Activated T-helper 1 cell treated with anti-CD3 and anti-CD28 coated beads, Interleukin-12 subunit alpha, Interleukin-12 subunit beta, Interleukin-2, Interleukin-4 antibody, amounts not matched to agents 30 ng/mL and 10 ng/mL and 1 ng/mL, durations not matched to agents 14 hours and 24 hours and 36 hours (primary cell): ENCODE measurements at regions not wholly inside any gene's neighbourhood (a gene's known extent, or its start where the extent isn't known, plus 50 kb on each side); places are given as distances from the start of the nearest gene placed in this dataset.
"Not testable (repeated sequence)": the region's sequence is repeated elsewhere in the genome, so short reads cannot be mapped to it uniquely, and the experiment has no call there.

Experiments used
- DNase-seq: peaks from one replicate; pipeline ENCODE4 v3.0.0; 2021; ENCODE audit warnings: low spot score
- H3K27ac Mint-ChIP-seq: one replicate; pipeline ENCODE4 v1.8.0; 2021; ENCODE audit warnings: mild to moderate bottlenecking, mixed read lengths
- H3K27me3 Mint-ChIP-seq: one replicate; pipeline ENCODE4 v1.8.0; 2022; ENCODE audit warnings: mild to moderate bottlenecking, moderate library complexity, mixed read lengths; ENCODE audit not compliant: insufficient read depth
- H3K36me3 Mint-ChIP-seq: one replicate; pipeline ENCODE4 v1.8.0; 2021; ENCODE audit warnings: low read depth, mixed read lengths
- H3K4me1 Mint-ChIP-seq: one replicate; pipeline ENCODE4 v1.8.0; 2021; ENCODE audit warnings: low read depth, mixed read lengths
- H3K4me3 Mint-ChIP-seq: one replicate; pipeline ENCODE4 v1.8.0; 2021; ENCODE audit warnings: mild to moderate bottlenecking, moderate library complexity, mixed read lengths
- H3K9me3 Mint-ChIP-seq: one replicate; pipeline ENCODE4 v1.8.0; 2021; ENCODE audit warnings: mixed read lengths
- intact Hi-C: fragments of 100-400 bp; cut with micrococcal nuclease; formaldehyde crosslinking; loops from one replicate; pipeline ENCODE4 v1.15.1; 2024

DNA sequence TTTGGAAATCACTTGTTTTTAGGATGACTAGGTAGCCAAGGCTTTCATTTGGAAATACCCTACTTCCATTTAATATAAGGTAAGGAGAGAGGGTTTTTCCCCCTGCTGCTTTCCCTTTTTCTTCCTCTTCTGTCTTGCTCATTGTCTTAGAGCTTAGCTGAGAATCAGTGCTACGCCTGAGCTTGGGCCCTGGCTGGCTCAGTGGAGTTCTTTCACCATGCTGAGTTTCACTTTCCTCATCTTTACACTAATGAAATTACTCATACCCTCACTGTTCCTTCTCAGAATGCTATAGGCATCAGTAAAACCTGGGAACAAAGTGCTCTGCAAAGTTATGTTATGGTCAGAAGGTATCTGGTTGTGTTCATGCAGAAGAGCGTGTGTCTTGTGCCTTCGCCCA is 112.3 kb upstream of the IKBKE start:
- H3K4me1 Mint-ChIP-seq: peaks cover 14% of the 10 kb centered on the region
- H3K4me3 Mint-ChIP-seq: peak overlapping the region; percentile 32
- peak; percentile 28 for DNase-seq
- H3K27me3 Mint-ChIP-seq, intact Hi-C loops, H3K9me3 Mint-ChIP-seq, H3K36me3 Mint-ChIP-seq: not testable (repeated sequence)
- H3K27ac Mint-ChIP-seq: peak overlapping the region; percentile 92

DNA sequence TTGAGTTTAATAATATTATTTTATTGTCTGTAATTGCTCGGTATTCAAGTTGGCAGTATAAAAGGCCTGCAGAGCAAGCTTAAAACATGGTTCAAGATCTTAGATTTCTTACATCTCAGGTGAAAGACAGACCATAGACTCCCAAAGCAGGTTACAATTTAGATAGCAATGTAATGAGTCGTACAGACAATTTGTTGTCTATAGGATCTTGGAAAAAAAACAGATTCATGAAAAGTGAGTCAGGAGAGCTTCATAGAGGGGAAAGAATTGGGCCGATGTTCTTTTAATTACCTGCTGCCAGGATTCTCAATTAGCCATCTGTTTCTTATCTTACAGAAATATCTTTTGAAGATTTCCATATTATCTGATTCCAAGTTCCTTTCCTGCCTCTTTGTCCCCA is 111.5 kb upstream of the IKBKE start:
- H3K27me3 Mint-ChIP-seq, DNase-seq, intact Hi-C loops, H3K27ac Mint-ChIP-seq, H3K4me3 Mint-ChIP-seq, H3K36me3 Mint-ChIP-seq, H3K9me3 Mint-ChIP-seq: not testable (repeated sequence)
- peaks cover 14% of the 10 kb centered on the region for H3K4me1 Mint-ChIP-seq

DNA sequence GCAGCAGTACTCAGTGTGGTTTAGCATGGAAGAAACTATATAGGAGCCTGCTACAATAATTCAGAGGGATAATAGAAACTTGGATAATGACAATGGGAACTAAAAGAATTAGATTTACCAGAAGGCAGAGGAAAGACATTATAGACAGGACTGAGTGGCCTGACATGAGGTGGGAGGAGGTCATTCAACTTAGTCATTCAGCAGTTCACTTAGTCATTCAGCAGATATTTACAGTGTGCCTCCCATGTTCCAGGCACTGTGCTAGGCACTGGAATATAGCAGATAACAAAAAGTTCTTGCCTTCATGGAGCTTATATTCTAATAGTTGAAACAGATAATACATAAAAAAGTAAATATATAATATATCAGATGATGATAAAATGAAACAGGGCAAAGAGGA is 110.9 kb upstream of the IKBKE start:
- H3K27ac Mint-ChIP-seq, H3K4me3 Mint-ChIP-seq, H3K9me3 Mint-ChIP-seq, H3K27me3 Mint-ChIP-seq, H3K36me3 Mint-ChIP-seq, intact Hi-C loops, DNase-seq: not testable (repeated sequence)
- H3K4me1 Mint-ChIP-seq: peaks cover 14% of the 10 kb centered on the region

DNA sequence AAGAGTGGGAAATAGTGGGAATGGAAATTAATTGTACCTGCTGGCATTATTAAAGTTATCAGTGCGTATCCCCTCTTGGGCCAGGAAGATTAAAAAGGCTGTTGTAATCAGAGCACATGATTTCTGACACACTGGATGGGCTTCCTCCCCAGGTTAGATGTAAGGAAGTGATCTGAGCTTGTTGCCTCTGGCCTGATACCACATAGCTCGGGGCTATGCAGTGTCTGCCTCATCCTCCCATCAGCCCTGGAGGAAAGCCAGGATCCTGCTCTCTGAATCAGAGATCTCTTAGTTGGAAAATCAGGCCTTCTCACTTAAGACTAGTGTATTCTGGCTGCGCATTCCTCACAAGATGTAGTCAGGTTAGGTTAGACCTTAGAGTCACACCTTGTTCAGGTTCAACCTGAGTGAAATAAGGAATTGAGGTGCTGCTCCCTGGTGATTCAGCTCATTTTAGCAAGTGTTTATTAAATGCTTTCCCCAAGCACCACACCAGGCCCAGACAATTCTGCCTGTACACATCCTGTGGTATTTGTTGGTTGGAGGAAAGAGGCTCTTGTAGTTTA is 108.2 kb upstream of the IKBKE start:
- H3K4me3 Mint-ChIP-seq, H3K27me3 Mint-ChIP-seq, H3K36me3 Mint-ChIP-seq, H3K9me3 Mint-ChIP-seq, DNase-seq, H3K27ac Mint-ChIP-seq, intact Hi-C loops: not testable (repeated sequence)
- peaks cover 10% of the 10 kb centered on the region for H3K4me1 Mint-ChIP-seq

DNA sequence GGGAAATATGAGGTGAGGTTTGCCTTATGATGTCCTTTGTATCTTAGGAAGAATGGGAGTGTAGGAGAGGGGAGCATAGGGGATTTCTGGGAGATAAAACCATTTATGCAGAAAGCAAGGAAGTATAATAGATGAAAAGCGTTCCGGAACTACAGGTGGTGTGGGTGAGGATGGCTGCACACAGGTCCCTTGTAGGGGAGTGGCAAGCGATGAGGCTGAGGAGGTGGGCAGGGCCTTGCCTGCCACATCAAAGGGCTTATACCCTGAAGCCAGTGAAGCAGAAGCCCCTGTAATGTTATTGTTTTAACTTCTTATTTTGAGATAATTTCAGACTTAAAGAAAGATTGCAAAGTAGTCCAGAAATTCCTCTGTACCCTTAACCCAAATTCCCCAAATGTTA is 107.3 kb upstream of the IKBKE start:
- H3K9me3 Mint-ChIP-seq, intact Hi-C loops, DNase-seq, H3K4me3 Mint-ChIP-seq, H3K27ac Mint-ChIP-seq, H3K36me3 Mint-ChIP-seq, H3K4me1 Mint-ChIP-seq, H3K27me3 Mint-ChIP-seq: not testable (repeated sequence)

DNA sequence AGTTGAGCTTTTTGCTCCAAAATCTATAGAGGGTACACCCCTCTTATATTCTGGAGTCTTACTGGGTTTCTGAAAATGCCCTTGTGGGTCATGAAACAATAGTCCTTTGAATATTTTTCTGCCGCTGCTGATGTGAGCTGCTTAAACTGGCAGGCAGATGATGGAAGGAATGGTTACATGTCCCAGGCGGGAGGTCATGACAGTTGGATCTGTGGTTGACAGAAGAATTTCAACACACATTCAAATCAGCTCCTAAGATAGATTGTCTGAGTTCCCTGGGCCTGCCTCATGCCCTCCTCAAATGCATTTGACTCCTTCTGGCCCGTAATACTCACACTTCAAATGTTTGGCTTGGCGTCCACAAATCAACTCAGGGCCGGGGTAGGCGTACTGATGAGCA is 105.0 kb upstream of the IKBKE start:
- H3K9me3 Mint-ChIP-seq, intact Hi-C loops, DNase-seq, H3K27me3 Mint-ChIP-seq, H3K27ac Mint-ChIP-seq, H3K36me3 Mint-ChIP-seq, H3K4me3 Mint-ChIP-seq, H3K4me1 Mint-ChIP-seq: not testable (repeated sequence)

DNA sequence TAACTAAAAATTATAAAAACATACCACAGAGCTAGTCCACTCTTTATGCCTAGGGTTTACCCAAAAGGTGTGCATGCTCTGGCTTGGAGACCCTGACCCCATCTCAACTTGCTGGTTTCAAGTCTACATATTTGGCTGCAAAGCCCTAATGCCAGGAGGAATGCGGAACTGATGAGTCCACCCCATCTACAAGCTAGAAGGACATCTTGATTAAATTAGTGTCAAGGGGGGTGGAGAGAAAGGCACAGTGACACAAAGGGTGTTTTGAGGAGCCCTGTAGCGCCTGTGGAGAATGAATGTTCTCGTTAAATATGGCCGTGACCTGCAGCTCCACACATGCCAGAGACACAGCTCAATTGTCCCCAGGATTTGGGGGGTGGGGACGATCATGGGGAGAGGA is 104.1 kb upstream of the IKBKE start:
- H3K9me3 Mint-ChIP-seq, H3K27ac Mint-ChIP-seq, H3K4me3 Mint-ChIP-seq, DNase-seq, H3K27me3 Mint-ChIP-seq, intact Hi-C loops, H3K4me1 Mint-ChIP-seq, H3K36me3 Mint-ChIP-seq: not testable (repeated sequence)

- H3K36me3 Mint-ChIP-seq, H3K27ac Mint-ChIP-seq, intact Hi-C loops, H3K4me3 Mint-ChIP-seq, DNase-seq, H3K4me1 Mint-ChIP-seq, H3K27me3 Mint-ChIP-seq, H3K9me3 Mint-ChIP-seq: not testable (repeated sequence)
Observed at GRCh38 chr1:206366772-206367171, 103.5 kb upstream of the IKBKE start.

DNA sequence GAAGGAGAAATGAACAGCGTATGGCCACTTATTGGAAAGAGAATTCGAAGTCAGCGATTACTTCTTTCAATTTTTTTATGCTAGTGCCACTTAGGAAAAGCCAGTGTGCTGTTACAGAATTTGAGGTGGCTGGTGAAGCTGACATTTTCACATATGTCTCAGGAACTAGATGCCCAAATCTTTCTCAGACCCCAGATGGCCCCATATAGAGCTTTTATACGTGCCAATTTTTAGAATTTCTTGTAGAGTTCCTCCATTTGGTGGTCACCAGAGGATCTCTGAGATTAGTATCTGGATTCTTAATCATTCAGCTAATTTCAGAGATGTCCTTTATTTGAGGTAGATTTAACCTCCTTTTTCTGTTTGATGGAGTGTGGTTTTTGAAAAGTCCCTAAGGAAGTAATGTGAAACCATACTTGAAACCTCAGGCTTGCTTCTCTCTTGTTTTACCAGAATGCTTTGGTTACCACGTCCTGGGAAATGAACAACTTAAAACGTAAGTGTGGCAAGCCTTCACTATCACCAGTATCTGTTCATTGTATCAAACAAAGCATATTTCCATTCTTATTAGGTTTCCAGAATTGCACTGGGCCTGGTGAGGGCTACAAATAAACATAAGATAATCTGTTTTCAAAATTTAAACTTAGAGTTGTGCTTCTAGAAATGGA is 102.2 kb upstream of the IKBKE start:
- H3K27me3 Mint-ChIP-seq, H3K4me3 Mint-ChIP-seq, intact Hi-C loops, H3K36me3 Mint-ChIP-seq, H3K27ac Mint-ChIP-seq, H3K9me3 Mint-ChIP-seq, H3K4me1 Mint-ChIP-seq, DNase-seq: not testable (repeated sequence)

GRCh38 chr1:206374725-206375124 is 95.6 kb upstream of the IKBKE start:
- DNase-seq, H3K36me3 Mint-ChIP-seq, H3K4me1 Mint-ChIP-seq, H3K9me3 Mint-ChIP-seq, H3K27ac Mint-ChIP-seq, intact Hi-C loops, H3K4me3 Mint-ChIP-seq, H3K27me3 Mint-ChIP-seq: not testable (repeated sequence)

DNA sequence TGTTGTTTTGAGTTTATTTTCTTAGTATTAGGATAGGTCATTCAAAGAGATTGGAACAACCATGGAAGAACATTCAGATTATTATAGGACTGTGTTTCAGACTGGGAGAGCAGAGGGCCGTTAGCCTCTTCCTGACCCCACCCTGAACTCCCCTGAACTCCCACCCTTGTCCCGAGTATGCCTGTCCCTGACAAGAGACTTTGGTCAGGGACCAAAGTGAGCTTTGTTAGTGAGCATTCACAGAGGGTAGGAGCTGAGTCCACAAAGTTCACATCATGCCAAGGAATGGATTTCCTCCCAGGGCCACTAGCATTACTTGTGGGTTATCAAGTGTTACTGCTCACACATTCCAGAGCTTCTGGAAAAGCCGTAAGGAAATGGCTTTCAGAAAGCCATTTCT is 94.7 kb upstream of the IKBKE start:
- intact Hi-C loops, H3K9me3 Mint-ChIP-seq, H3K27ac Mint-ChIP-seq, H3K27me3 Mint-ChIP-seq, DNase-seq, H3K36me3 Mint-ChIP-seq, H3K4me1 Mint-ChIP-seq: not testable (repeated sequence)
- peak overlapping the region; percentile 5 for H3K4me3 Mint-ChIP-seq

- H3K36me3 Mint-ChIP-seq, H3K27ac Mint-ChIP-seq, DNase-seq, intact Hi-C loops, H3K27me3 Mint-ChIP-seq, H3K9me3 Mint-ChIP-seq, H3K4me3 Mint-ChIP-seq: not testable (repeated sequence)
- peaks cover 14% of the 10 kb centered on the region for H3K4me1 Mint-ChIP-seq
Observed at GRCh38 chr1:206378506-206378905, 91.8 kb upstream of the IKBKE start.

- H3K36me3 Mint-ChIP-seq, H3K27me3 Mint-ChIP-seq, H3K4me3 Mint-ChIP-seq, DNase-seq, H3K27ac Mint-ChIP-seq, intact Hi-C loops, H3K9me3 Mint-ChIP-seq: not testable (repeated sequence)
- peaks cover 14% of the 10 kb centered on the region for H3K4me1 Mint-ChIP-seq
Observed at GRCh38 chr1:206379245-206379644, 91.0 kb upstream of the IKBKE start.
